WERI-Rb-1 (cell line): ENCODE measurements at regions not wholly inside any gene's neighbourhood (a gene's known extent, or its start where the extent isn't known, plus 50 kb on each side); places are given as distances from the start of the nearest gene placed in this dataset.

Source experiments
- DNase-seq: peaks from one replicate; pipeline ENCODE4 v3.0.0-alpha.2; 2020
- H3K27ac ChIP-seq: fragments of 250-450 bp; sonication (Bioruptor Pico); 2 replicates; pipeline ENCODE4 v1.5.1; 2020; ENCODE audit warnings: mild to moderate bottlenecking, moderate library complexity
- H3K27me3 ChIP-seq: fragments of 250-450 bp; sonication (Bioruptor Pico); 2 replicates; pipeline ENCODE4 v1.5.1; 2021; ENCODE audit warnings: mild to moderate bottlenecking, low read depth, moderate library complexity; ENCODE audit not compliant: insufficient read depth, severe bottlenecking
- H3K36me3 ChIP-seq: fragments of 250-450 bp; sonication (Bioruptor Pico); 2 replicates; pipeline ENCODE4 v1.5.1; 2020; ENCODE audit warnings: mild to moderate bottlenecking, moderate library complexity
- H3K4me3 ChIP-seq: 2 replicates; pipeline ENCODE4 v1.5.1; 2011; ENCODE audit warnings: low read depth, mild to moderate bottlenecking, control low read depth, low read length
- H3K9me3 ChIP-seq: fragments of 250-450 bp; sonication (Bioruptor Pico); 2 replicates; pipeline ENCODE4 v1.5.1; 2021; ENCODE audit warnings: mild to moderate bottlenecking, moderate library complexity; ENCODE audit not compliant: severe bottlenecking
- CTCF ChIP-seq: IDR thresholded peaks from 2 replicates; pipeline ENCODE4 v1.5.1; 2011; ENCODE audit warnings: low read depth, mild to moderate bottlenecking, control low read depth, inconsistent platforms, low read length

GRCh38 chr4:64489628-64490027 lies 80.4 kb upstream of the TECRL start:
- Histone ChIP-seq H3K9me3 (no peaks in the 10 kb centered on the region), H3K36me3 (no peaks in the 10 kb centered on the region), H3K27me3 (no peaks in the 10 kb centered on the region), H3K4me3 (no peak overlapping the region), H3K27ac (no peak overlapping the region)
- no peak for DNase-seq
- TF ChIP-seq CTCF: no peak

- H3K27ac ChIP-seq: no peak overlapping the region
- no peak overlapping the region for H3K4me3 ChIP-seq
- TF ChIP-seq CTCF: no peak
- H3K27me3 ChIP-seq: no peaks in the 10 kb centered on the region
- no peaks in the 10 kb centered on the region for H3K36me3 ChIP-seq
- no peak for DNase-seq
- no peaks in the 10 kb centered on the region for H3K9me3 ChIP-seq
Measured at GRCh38 chr4:64479338-64479737, 70.1 kb upstream of the TECRL start.

- Histone ChIP-seq H3K27me3 (no peaks in the 10 kb centered on the region), H3K9me3 (no peaks in the 10 kb centered on the region), H3K4me3 (no peak overlapping the region), H3K36me3 (no peaks in the 10 kb centered on the region), H3K27ac (no peak overlapping the region)
- TF ChIP-seq CTCF: no peak
- DNase-seq: no peak
Measured at GRCh38 chr4:64477127-64477526, 67.9 kb upstream of the TECRL start.

GRCh38 chr4:64465263-64465662 lies 56.0 kb upstream of the TECRL start:
- no peak overlapping the region for H3K27ac ChIP-seq
- no peaks in the 10 kb centered on the region for H3K36me3 ChIP-seq
- TF ChIP-seq CTCF: no peak
- no peak overlapping the region for H3K4me3 ChIP-seq
- DNase-seq: no peak
- no peaks in the 10 kb centered on the region for H3K27me3 ChIP-seq
- no peaks in the 10 kb centered on the region for H3K9me3 ChIP-seq

GRCh38 chr4:64464581-64464980 lies 55.3 kb upstream of the TECRL start:
- Histone ChIP-seq H3K4me3 (no peak overlapping the region), H3K27ac (no peak overlapping the region), H3K9me3 (no peaks in the 10 kb centered on the region), H3K27me3 (no peaks in the 10 kb centered on the region), H3K36me3 (no peaks in the 10 kb centered on the region)
- no peak for DNase-seq
- TF ChIP-seq CTCF: no peak
